NCI-H345 treated with DMSO at 0.1 percent for 48 hours (cell line): ENCODE measurements at regions not wholly inside any gene's neighbourhood (a gene's known extent, or its start where the extent isn't known, plus 50 kb on each side); places are given as distances from the start of the nearest gene placed in this dataset.

Experiments used
- DNase-seq: peaks from one replicate; lab custom pipeline; 2025; ENCODE audit not compliant: unreplicated experiment; lab: John Stamatoyannopoulos, UW

- no peak for DNase-seq
These were observed 269.5 kb upstream of the POU3F3 start for GRCh38 chr2:104584393-104584792.

- DNase-seq: no peak
These were observed 258.3 kb upstream of the POU3F3 start for GRCh38 chr2:104595576-104595975.

- no peak for DNase-seq
These were observed 256.0 kb upstream of the POU3F3 start for GRCh38 chr2:104597942-104598341.

- no peak for DNase-seq
These were observed 255.3 kb upstream of the POU3F3 start for GRCh38 chr2:104598636-104599035.

GRCh38 chr2:104599787-104600510 lies 254.0 kb upstream of the POU3F3 start:
- no peak for DNase-seq

GRCh38 chr2:104606056-104606455 lies 247.9 kb upstream of the POU3F3 start:
- no peak for DNase-seq

- no peak for DNase-seq
These were observed 237.1 kb upstream of the POU3F3 start for GRCh38 chr2:104616856-104617255.

GRCh38 chr2:104620801-104621200 lies 233.1 kb upstream of the POU3F3 start:
- no peak for DNase-seq

- DNase-seq: no peak
These were observed 218.3 kb upstream of the POU3F3 start for GRCh38 chr2:104635608-104636007.

- no peak for DNase-seq
These were observed 215.6 kb upstream of the POU3F3 start for GRCh38 chr2:104638190-104638858.

- no peak for DNase-seq
These were observed 215.1 kb upstream of the POU3F3 start for GRCh38 chr2:104638859-104639202.

- no peak for DNase-seq
These were observed 212.1 kb upstream of the POU3F3 start for GRCh38 chr2:104641786-104642185.

GRCh38 chr2:104648376-104648775 lies 205.5 kb upstream of the POU3F3 start:
- DNase-seq: no peak

GRCh38 chr2:104649866-104650265 lies 204.0 kb upstream of the POU3F3 start:
- no peak for DNase-seq

GRCh38 chr2:104650405-104650996 lies 203.4 kb upstream of the POU3F3 start:
- DNase-seq: no peak

- no peak for DNase-seq
These were observed 199.1 kb upstream of the POU3F3 start for GRCh38 chr2:104654811-104655210.

GRCh38 chr2:104656571-104657163 lies 197.2 kb upstream of the POU3F3 start:
- DNase-seq: no peak

- no peak for DNase-seq
These were observed 195.6 kb upstream of the POU3F3 start for GRCh38 chr2:104658144-104658835.

GRCh38 chr2:104658904-104659591 lies 194.9 kb upstream of the POU3F3 start:
- DNase-seq: no peak

GRCh38 chr2:104660991-104661390 lies 192.9 kb upstream of the POU3F3 start:
- no peak for DNase-seq

- no peak for DNase-seq
These were observed 189.2 kb upstream of the POU3F3 start for GRCh38 chr2:104664672-104665071.
